RWPE1 (cell line): ENCODE measurements at regions not wholly inside any gene's neighbourhood (a gene's known extent, or its start where the extent isn't known, plus 50 kb on each side); places are given as distances from the start of the nearest gene placed in this dataset.

Experiments
- CTCF ChIA-PET: fragments of 350-600 bp; sonication (Branson Sonifier 250); formaldehyde crosslinking; extraction: SDS; loops from one replicate; lab custom pipeline; 2021; lab: Yijun Ruan, JAX
- POLR2A ChIA-PET: fragments of 400-600 bp; formaldehyde crosslinking; extraction: SDS; loops from one replicate; lab custom pipeline; 2020; ENCODE audit warnings: antibody characterized with exemption; ENCODE audit not compliant: low non-redundant PET; lab: Yijun Ruan, JAX
- DNase-seq: peaks from one replicate; pipeline ENCODE4 v3.0.0; 2012; ENCODE audit warnings: low spot score
- H3K27ac ChIP-seq: fragments of 450-650 bp; 2 replicates; pipeline ENCODE4 v1.5.1; 2017
- CTCF ChIP-seq: fragments of 450-650 bp; conservative IDR thresholded peaks from 2 replicates; pipeline ENCODE4 v1.5.1; 2017; ENCODE audit warnings: low read depth, mild to moderate bottlenecking

GRCh38 chr4:159685340-159686092, 582.6 kb downstream of the RAPGEF2 start:
- POLR2A ChIA-PET: no interaction called here
- CTCF ChIA-PET: interaction anchor here (0.7 kb wide), 2 partner anchors 11 to 14 kb away, joined by 3 to 4 read pairs; no protein-coding TSS in a partner anchor
- H3K27ac ChIP-seq: no peak overlapping the region
- DNase-seq: no peak
- no peak for TF ChIP-seq CTCF

GRCh38 chr4:159689526-159689925, 586.6 kb downstream of the RAPGEF2 start:
- no peak for DNase-seq
- ChIA-PET CTCF (no interaction called here), POLR2A (no interaction called here)
- no peak overlapping the region for H3K27ac ChIP-seq
- no peak for TF ChIP-seq CTCF

- no peak for TF ChIP-seq CTCF
- no peak for DNase-seq
- H3K27ac ChIP-seq: no peak overlapping the region
- ChIA-PET CTCF (interaction anchor here (0.6 to 0.7 kb wide), 4 partner anchors 13 to 1297 kb away, joined by 3 read pairs; no protein-coding TSS in a partner anchor), POLR2A (no interaction called here)
Observed at GRCh38 chr4:159697322-159698283, 594.7 kb downstream of the RAPGEF2 start.

GRCh38 chr4:159698336-159698735, 595.5 kb downstream of the RAPGEF2 start:
- no peak for TF ChIP-seq CTCF
- ChIA-PET POLR2A (no interaction called here), CTCF (no interaction called here)
- DNase-seq: no peak
- no peak overlapping the region for H3K27ac ChIP-seq

GRCh38 chr4:159702200-159702599, 599.3 kb downstream of the RAPGEF2 start:
- POLR2A ChIA-PET: no interaction called here
- DNase-seq: no peak
- CTCF ChIA-PET: no interaction called here
- H3K27ac ChIP-seq: no peak overlapping the region
- no peak for TF ChIP-seq CTCF

- no peak for DNase-seq
- no peak for TF ChIP-seq CTCF
- H3K27ac ChIP-seq: no peak overlapping the region
- CTCF ChIA-PET: interaction anchor here (0.7 kb wide), 1 partner anchor 1562 kb away, joined by 4 read pairs; no protein-coding TSS in a partner anchor
- POLR2A ChIA-PET: no interaction called here
Observed at GRCh38 chr4:159705334-159705733, 602.5 kb downstream of the RAPGEF2 start.
